ENCODE measurements at regions not wholly inside any gene's neighbourhood (a gene's known extent, or its start where the extent isn't known, plus 50 kb on each side); places are given as distances from the start of the nearest gene placed in this dataset.

DNA sequence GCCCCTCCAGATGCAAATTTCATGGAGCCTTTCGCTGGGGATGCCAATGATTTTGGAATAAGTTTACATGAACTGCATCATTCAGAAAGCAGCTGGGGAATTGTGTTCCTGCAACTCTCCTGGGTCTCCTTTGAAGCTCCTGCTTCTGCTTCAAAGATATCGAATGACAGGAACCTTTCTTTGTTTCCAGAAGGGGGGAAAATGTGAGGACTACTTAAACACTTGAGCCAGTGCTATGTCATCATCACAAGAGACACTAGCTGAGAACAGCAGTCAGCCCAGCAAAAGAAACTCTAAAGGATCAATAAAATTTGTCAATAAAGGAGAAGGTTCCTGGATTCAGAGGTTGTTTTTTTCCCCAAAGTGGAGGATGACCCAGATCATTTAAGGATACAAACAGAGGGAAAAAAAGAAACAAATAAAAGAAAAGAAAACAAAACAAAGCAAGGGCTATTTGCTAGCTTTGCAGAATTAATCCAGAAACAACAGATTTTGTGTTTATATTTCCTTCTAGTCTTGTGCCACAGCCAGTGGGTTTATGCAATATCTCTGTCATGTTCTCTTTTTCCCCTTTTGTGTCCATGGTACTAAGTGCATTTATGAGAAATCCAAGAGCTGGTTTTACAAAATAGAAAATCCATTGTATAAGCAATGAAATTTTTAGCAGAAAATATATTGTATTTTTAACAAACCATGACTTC, 463.7 kb downstream of the CDH2 start:
- TF ChIP-seq, protein P1, sequence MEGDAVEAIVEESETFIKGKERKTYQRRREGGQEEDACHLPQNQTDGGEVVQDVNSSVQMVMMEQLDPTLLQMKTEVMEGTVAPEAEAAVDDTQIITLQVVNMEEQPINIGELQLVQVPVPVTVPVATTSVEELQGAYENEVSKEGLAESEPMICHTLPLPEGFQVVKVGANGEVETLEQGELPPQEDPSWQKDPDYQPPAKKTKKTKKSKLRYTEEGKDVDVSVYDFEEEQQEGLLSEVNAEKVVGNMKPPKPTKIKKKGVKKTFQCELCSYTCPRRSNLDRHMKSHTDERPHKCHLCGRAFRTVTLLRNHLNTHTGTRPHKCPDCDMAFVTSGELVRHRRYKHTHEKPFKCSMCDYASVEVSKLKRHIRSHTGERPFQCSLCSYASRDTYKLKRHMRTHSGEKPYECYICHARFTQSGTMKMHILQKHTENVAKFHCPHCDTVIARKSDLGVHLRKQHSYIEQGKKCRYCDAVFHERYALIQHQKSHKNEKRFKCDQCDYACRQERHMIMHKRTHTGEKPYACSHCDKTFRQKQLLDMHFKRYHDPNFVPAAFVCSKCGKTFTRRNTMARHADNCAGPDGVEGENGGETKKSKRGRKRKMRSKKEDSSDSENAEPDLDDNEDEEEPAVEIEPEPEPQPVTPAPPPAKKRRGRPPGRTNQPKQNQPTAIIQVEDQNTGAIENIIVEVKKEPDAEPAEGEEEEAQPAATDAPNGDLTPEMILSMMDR (IDR thresholded peaks at IDR 0.05 in 2 of 3, conservative IDR thresholded peaks at IDR 0.05 in 1 of 3; ENCODE audit: control insufficient read depth in 2 of 3, extremely low read depth in 1 of 3, insufficient read depth in 1 of 3, low read depth in 3 of 3, low read length in 3 of 3) = no peak
- TF ChIP-seq SUPT20H (IDR thresholded peaks at IDR 0.05; ENCODE audit: borderline replicate concordance, control insufficient read depth, low read depth, low read length) (no peak), EP300 (IDR thresholded peaks at IDR 0.05; ENCODE audit: borderline replicate concordance in 1 of 2, control insufficient read depth in 1 of 2, low read depth in 2 of 2, low read length in 2 of 2) (no peak), HDGF (IDR thresholded peaks at IDR 0.05) (no peak)
- TF ChIP-seq, protein P2, sequence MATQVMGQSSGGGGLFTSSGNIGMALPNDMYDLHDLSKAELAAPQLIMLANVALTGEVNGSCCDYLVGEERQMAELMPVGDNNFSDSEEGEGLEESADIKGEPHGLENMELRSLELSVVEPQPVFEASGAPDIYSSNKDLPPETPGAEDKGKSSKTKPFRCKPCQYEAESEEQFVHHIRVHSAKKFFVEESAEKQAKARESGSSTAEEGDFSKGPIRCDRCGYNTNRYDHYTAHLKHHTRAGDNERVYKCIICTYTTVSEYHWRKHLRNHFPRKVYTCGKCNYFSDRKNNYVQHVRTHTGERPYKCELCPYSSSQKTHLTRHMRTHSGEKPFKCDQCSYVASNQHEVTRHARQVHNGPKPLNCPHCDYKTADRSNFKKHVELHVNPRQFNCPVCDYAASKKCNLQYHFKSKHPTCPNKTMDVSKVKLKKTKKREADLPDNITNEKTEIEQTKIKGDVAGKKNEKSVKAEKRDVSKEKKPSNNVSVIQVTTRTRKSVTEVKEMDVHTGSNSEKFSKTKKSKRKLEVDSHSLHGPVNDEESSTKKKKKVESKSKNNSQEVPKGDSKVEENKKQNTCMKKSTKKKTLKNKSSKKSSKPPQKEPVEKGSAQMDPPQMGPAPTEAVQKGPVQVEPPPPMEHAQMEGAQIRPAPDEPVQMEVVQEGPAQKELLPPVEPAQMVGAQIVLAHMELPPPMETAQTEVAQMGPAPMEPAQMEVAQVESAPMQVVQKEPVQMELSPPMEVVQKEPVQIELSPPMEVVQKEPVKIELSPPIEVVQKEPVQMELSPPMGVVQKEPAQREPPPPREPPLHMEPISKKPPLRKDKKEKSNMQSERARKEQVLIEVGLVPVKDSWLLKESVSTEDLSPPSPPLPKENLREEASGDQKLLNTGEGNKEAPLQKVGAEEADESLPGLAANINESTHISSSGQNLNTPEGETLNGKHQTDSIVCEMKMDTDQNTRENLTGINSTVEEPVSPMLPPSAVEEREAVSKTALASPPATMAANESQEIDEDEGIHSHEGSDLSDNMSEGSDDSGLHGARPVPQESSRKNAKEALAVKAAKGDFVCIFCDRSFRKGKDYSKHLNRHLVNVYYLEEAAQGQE (IDR thresholded peaks at IDR 0.05; ENCODE audit: low read depth, low read length) = no peak

Data from GM12878 (cell line).